CD14-positive monocyte (primary cell): ENCODE measurements at regions not wholly inside any gene's neighbourhood (a gene's known extent, or its start where the extent isn't known, plus 50 kb on each side); places are given as distances from the start of the nearest gene placed in this dataset.
"Not testable (repeated sequence)": the region's sequence is repeated elsewhere in the genome, so short reads cannot be mapped to it uniquely, and the experiment has no call there.

Source experiments
- DNase-seq, 3 donors: peaks; one replicate each; pipeline ENCODE4 v3.0.0-alpha.2; 2011 to 2022
- H2AFZ ChIP-seq: 2 replicates; pipeline ENCODE4 v1.6.0; 2012; ENCODE audit warnings: mild to moderate bottlenecking, low read depth, low read length, inconsistent platforms; ENCODE audit not compliant: insufficient read depth, poor library complexity, severe bottlenecking
- H3K27ac ChIP-seq, 2 donors: 1 replicate in 1 of 2; 2 replicates in 1 of 2; pipeline ENCODE4 v1.5.1; 2012 to 2013; ENCODE audit warnings: low read length in 2 of 2, control low read depth in 1 of 2, inconsistent platforms in 1 of 2, low read depth in 1 of 2, mild to moderate bottlenecking in 1 of 2
- H3K27me3 ChIP-seq, 2 donors: one replicate each; pipeline versions ENCODE4 v1.6.0 to v1.6.1; 2011 to 2013; ENCODE audit warnings: low read length in 2 of 2; ENCODE audit not compliant: control insufficient read depth in 2 of 2, insufficient read depth in 2 of 2
- H3K36me3 ChIP-seq, 2 donors: replicated peaks in 1 of 2; 1 replicate in 1 of 2; 2 replicates in 1 of 2; pipeline versions ENCODE4 v1.5.1 to v1.6.1; 2012 to 2013; ENCODE audit warnings: low read length in 2 of 2, control low read depth in 1 of 2, inconsistent platforms in 1 of 2, mild to moderate bottlenecking in 1 of 2; ENCODE audit not compliant: insufficient read depth in 2 of 2, control insufficient read depth in 1 of 2
- H3K4me1 ChIP-seq, 2 donors: 1 replicate in 1 of 2; 2 replicates in 1 of 2; pipeline versions ENCODE4 v1.5.1 to v1.6.1; 2012 to 2013; ENCODE audit warnings: low read length in 2 of 2, control low read depth in 1 of 2, inconsistent platforms in 1 of 2, mild to moderate bottlenecking in 1 of 2, moderate library complexity in 1 of 2; ENCODE audit not compliant: insufficient read depth in 2 of 2, control insufficient read depth in 1 of 2
- H3K4me2 ChIP-seq: replicated peaks from 2 replicates; pipeline ENCODE3; 2012; ENCODE audit warnings: low read length, moderate library complexity, mild to moderate bottlenecking; ENCODE audit not compliant: poor library complexity, severe bottlenecking; ENCODE audit errors: extremely low read depth
- H3K4me3 ChIP-seq, 3 experiments: fragments of 200-600 bp in 1 of 3; sonication (generic) in 1 of 3; replicated peaks in 1 of 3; 1 replicate in 2 of 3; 2 replicates in 1 of 3; pipeline ENCODE4 v1.5.1; 2011 to 2013; ENCODE audit warnings: low read length in 3 of 3, mild to moderate bottlenecking in 3 of 3, control low read depth in 2 of 3, low read depth in 2 of 3, inconsistent platforms in 1 of 3, moderate library complexity in 1 of 3
- H3K79me2 ChIP-seq: 2 replicates; pipeline ENCODE4 v1.6.0; 2012; ENCODE audit warnings: mild to moderate bottlenecking, control low read depth, inconsistent platforms, low read length, moderate library complexity; ENCODE audit not compliant: insufficient read depth
- H3K9ac ChIP-seq: 2 replicates; pipeline ENCODE4 v1.6.0; 2017; ENCODE audit warnings: low read length, mild to moderate bottlenecking; ENCODE audit not compliant: insufficient read depth, poor library complexity, severe bottlenecking
- H3K9me3 ChIP-seq, 2 donors: replicated peaks in 1 of 2; 1 replicate in 1 of 2; 2 replicates in 1 of 2; pipeline versions ENCODE4 v1.5.1 to v1.6.1; 2012 to 2013; ENCODE audit warnings: low read length in 2 of 2, control low read depth in 1 of 2; ENCODE audit not compliant: control insufficient read depth in 1 of 2, insufficient read depth in 1 of 2
- H4K20me1 ChIP-seq: 2 replicates; pipeline ENCODE4 v1.6.0; 2012; ENCODE audit warnings: mild to moderate bottlenecking, low read length, control low read depth, moderate library complexity; ENCODE audit not compliant: insufficient read depth
- H3K27ac Mint-ChIP-seq, 7 donors: one replicate each; pipeline ENCODE4 v1.8.0; 2020; ENCODE audit warnings: mild to moderate bottlenecking in 7 of 7, mixed read lengths in 7 of 7, moderate library complexity in 6 of 7, inconsistent platforms in 2 of 7
- H3K27me3 Mint-ChIP-seq, 3 donors: one replicate each; pipeline ENCODE4 v1.8.0; 2021 to 2022; ENCODE audit warnings: low read depth in 3 of 3, mild to moderate bottlenecking in 3 of 3, mixed read lengths in 3 of 3, moderate library complexity in 3 of 3, inconsistent platforms in 1 of 3
- H3K36me3 Mint-ChIP-seq, 2 donors: one replicate each; pipeline ENCODE4 v1.8.0; 2020; ENCODE audit warnings: mixed read lengths in 2 of 2, inconsistent platforms in 1 of 2, mild to moderate bottlenecking in 1 of 2
- H3K4me1 Mint-ChIP-seq: one replicate; pipeline ENCODE4 v1.8.0; 2020; ENCODE audit warnings: mild to moderate bottlenecking, mixed read lengths
- H3K4me3 Mint-ChIP-seq, 2 donors: one replicate each; pipeline ENCODE4 v1.8.0; 2020; ENCODE audit warnings: mild to moderate bottlenecking in 2 of 2, mixed read lengths in 2 of 2, moderate library complexity in 1 of 2
- H3K9me3 Mint-ChIP-seq, 7 donors: one replicate each; pipeline ENCODE4 v1.8.0; 2020 to 2022; ENCODE audit warnings: mixed read lengths in 7 of 7, mild to moderate bottlenecking in 6 of 7, moderate library complexity in 6 of 7, inconsistent platforms in 2 of 7
- WGBS: methylation state at CpG from one replicate; pipeline ENCODE4 v1.1.5; 2013; ENCODE audit warnings: missing lambda C conversion rate; ENCODE audit not compliant: insufficient coverage; 5-methylcytosine and 5-hydroxymethylcytosine counted together
- intact Hi-C, 2 donors: fragments of 100-400 bp; cut with micrococcal nuclease; formaldehyde crosslinking; loops; one replicate each; pipeline versions ENCODE4 v1.15.0 to v1.15.1; 2023
- TF ChIP-seq, protein P1 (sequence below): fragments of 200-600 bp; IDR thresholded peaks from one replicate; pipeline ENCODE4 v1.8.0; 2022; ENCODE audit warnings: antibody characterized with exemption, mild to moderate bottlenecking

DNA sequence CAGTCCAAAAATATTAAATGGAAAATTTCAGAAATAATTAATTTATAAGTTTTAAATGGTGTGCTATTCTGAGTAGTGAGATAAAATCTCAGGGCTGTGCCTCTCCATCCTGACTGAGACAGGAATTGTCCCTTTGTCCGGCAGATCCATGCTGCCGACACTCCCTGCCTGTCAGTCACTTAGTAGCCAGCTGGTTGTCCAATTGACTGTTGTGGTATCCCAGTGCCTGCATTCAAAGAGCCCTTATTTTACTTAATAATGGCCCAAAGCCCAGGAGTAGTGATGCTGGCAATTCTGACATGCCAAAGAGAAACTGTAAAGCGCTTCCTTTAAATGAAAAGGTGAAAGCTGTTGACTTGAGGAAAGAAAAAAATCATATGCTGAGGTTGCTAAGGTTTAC lies 157.5 kb downstream of the ENC1 start:
- H3K36me3 Mint-ChIP-seq, result no peaks in the 10 kb centered on the region
- no peaks in the 10 kb centered on the region for H3K9me3 ChIP-seq
- TF ChIP-seq, protein P1, sequence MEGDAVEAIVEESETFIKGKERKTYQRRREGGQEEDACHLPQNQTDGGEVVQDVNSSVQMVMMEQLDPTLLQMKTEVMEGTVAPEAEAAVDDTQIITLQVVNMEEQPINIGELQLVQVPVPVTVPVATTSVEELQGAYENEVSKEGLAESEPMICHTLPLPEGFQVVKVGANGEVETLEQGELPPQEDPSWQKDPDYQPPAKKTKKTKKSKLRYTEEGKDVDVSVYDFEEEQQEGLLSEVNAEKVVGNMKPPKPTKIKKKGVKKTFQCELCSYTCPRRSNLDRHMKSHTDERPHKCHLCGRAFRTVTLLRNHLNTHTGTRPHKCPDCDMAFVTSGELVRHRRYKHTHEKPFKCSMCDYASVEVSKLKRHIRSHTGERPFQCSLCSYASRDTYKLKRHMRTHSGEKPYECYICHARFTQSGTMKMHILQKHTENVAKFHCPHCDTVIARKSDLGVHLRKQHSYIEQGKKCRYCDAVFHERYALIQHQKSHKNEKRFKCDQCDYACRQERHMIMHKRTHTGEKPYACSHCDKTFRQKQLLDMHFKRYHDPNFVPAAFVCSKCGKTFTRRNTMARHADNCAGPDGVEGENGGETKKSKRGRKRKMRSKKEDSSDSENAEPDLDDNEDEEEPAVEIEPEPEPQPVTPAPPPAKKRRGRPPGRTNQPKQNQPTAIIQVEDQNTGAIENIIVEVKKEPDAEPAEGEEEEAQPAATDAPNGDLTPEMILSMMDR, result no peak
- no peaks in the 10 kb centered on the region for H3K79me2 ChIP-seq
- 80% methylated on average over 1 of the region's 3 CpGs for WGBS
- H3K4me1 Mint-ChIP-seq, result no peaks in the 10 kb centered on the region
- H3K9ac ChIP-seq, result no peak overlapping the region
- no peak overlapping the region for H2AFZ ChIP-seq
- H3K27ac ChIP-seq, result no peak overlapping the region
- no peaks in the 10 kb centered on the region for H3K36me3 ChIP-seq
- H3K4me1 ChIP-seq, result no peaks in the 10 kb centered on the region
- no peak for DNase-seq
- peaks cover 0 to 2% (median 0%) of the 10 kb centered on the region in 7 donors for H3K9me3 Mint-ChIP-seq
- H3K4me3 Mint-ChIP-seq, result no peak overlapping the region
- H3K27ac Mint-ChIP-seq, result no peak overlapping the region
- no peaks in the 10 kb centered on the region for H4K20me1 ChIP-seq
- H3K4me2 ChIP-seq, result no peak overlapping the region
- H3K4me3 ChIP-seq, result no peak overlapping the region
- intact Hi-C loops, result no loop called here
- no peaks in the 10 kb centered on the region for H3K27me3 ChIP-seq
- peaks cover 0 to 3% (median 3%) of the 10 kb centered on the region in 3 donors for H3K27me3 Mint-ChIP-seq

DNA sequence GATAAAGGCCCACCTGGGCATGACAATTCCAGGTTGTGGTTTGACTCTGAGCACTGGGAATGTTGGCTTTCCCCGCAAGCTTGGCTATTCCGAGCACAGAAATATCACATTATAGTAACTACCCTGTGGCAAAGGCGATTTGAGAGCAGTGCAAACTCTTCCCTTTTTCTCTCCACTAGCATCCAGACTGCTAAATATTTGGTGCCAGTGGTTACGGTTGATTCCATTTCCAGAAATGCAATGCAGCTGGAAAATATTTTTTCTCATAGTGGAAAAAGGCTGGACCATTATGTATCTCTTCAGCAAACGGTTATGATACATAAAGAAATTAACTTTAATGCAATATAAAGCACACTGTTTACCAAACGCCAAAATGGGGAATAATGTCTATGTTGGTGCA lies 158.0 kb downstream of the ENC1 start:
- H3K4me2 ChIP-seq, result no peak overlapping the region
- intact Hi-C loops, result no loop called here
- Mint-ChIP-seq H3K4me1 (no peaks in the 10 kb centered on the region), H3K36me3 (no peaks in the 10 kb centered on the region), H3K9me3 (peaks cover 0 to 2% (median 0%) of the 10 kb centered on the region in 7 donors), H3K27me3 (peaks cover 0 to 4% (median 3%) of the 10 kb centered on the region in 3 donors), H3K27ac (no peak overlapping the region), H3K4me3 (no peak overlapping the region)
- H3K4me1 ChIP-seq, result no peaks in the 10 kb centered on the region
- H3K36me3 ChIP-seq, result no peaks in the 10 kb centered on the region
- H3K27me3 ChIP-seq, result no peaks in the 10 kb centered on the region
- H3K4me3 ChIP-seq, result no peak overlapping the region
- H4K20me1 ChIP-seq, result no peaks in the 10 kb centered on the region
- H2AFZ ChIP-seq, result no peak overlapping the region
- no peak overlapping the region for H3K27ac ChIP-seq
- H3K9ac ChIP-seq, result no peak overlapping the region
- no peaks in the 10 kb centered on the region for H3K9me3 ChIP-seq
- TF ChIP-seq, protein P1, result no peak
- H3K79me2 ChIP-seq, result no peaks in the 10 kb centered on the region
- DNase-seq, result no peak
- 100% methylated on average over 2 of the region's 6 CpGs for WGBS

DNA sequence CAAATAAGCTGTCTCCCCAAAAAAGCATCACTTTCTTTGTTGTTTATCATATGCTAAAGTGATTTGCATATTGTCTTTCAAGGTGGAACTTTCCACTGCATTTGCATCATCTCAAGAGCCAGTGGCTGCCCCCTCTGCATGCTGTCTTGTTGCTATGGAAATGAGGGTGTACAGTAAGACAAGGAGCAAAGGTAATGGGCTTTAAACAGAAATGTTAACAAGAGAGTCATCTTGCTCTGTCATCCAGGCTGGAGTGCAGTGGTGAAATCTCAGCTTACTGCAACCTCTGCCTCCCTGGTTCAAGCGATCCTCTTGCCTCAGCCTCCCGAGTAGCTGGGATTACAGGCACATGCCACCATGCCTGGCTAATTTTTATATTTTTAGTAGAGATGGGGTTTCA lies 159.2 kb downstream of the ENC1 start:
- H3K4me2 ChIP-seq, H3K4me3 Mint-ChIP-seq, H3K4me3 ChIP-seq, H3K9me3 Mint-ChIP-seq, H3K36me3 Mint-ChIP-seq, H3K27ac Mint-ChIP-seq, H3K79me2 ChIP-seq, H3K9ac ChIP-seq, H2AFZ ChIP-seq, intact Hi-C loops, H3K27me3 ChIP-seq, DNase-seq, H3K4me1 ChIP-seq, H3K27me3 Mint-ChIP-seq, H3K36me3 ChIP-seq, H3K4me1 Mint-ChIP-seq, H3K27ac ChIP-seq, H3K9me3 ChIP-seq, H4K20me1 ChIP-seq: not testable (repeated sequence)
- no CpG with 5 or more reads among the region's 2 CpGs for WGBS
